Breast epithelium (tissue), 4 donors: ENCODE measurements at regions not wholly inside any gene's neighbourhood (a gene's known extent, or its start where the extent isn't known, plus 50 kb on each side); places are given as distances from the start of the nearest gene placed in this dataset.

ENCODE experiments used
- DNase-seq, 2 donors: peaks; one replicate each; pipeline ENCODE4 v3.0.0-alpha.2; 2019; ENCODE audit warnings: low spot score in 2 of 2
- H3K27ac ChIP-seq, 2 donors: fragments of 200-600 bp; sonication (generic) in 1 of 2; one replicate each; pipeline ENCODE4 v1.5.1; 2016 to 2019; ENCODE audit warnings: mild to moderate bottlenecking in 1 of 2
- H3K27me3 ChIP-seq, 2 donors: fragments of 200-600 bp; sonication (generic) in 1 of 2; one replicate each; pipeline versions ENCODE4 v1.5.1 to v1.6.0; 2017 to 2019; ENCODE audit warnings: control low read depth in 1 of 2, mild to moderate bottlenecking in 1 of 2
- H3K36me3 ChIP-seq: fragments of 200-600 bp; one replicate; pipeline ENCODE4 v1.5.1; 2019
- H3K4me1 ChIP-seq, 2 donors: fragments of 200-600 bp; sonication (generic); one replicate each; pipeline ENCODE4 v1.5.1; 2016 to 2019; ENCODE audit warnings: control low read depth in 1 of 2
- H3K4me3 ChIP-seq, 3 donors: fragments of 200-600 bp; sonication (generic); 1 replicate in 2 of 3; 2 replicates in 1 of 3; pipeline ENCODE4 v1.5.1; 2016 to 2019; ENCODE audit warnings: mild to moderate bottlenecking in 3 of 3, moderate library complexity in 2 of 3
- H3K9me3 ChIP-seq, 2 donors: fragments of 200-600 bp; sonication (generic) in 1 of 2; one replicate each; pipeline ENCODE4 v1.5.1; 2016 to 2019; ENCODE audit warnings: control low read depth in 1 of 2
- CTCF ChIP-seq, 3 donors: fragments of 450-650 bp; IDR thresholded peaks; one replicate each; pipeline ENCODE4 v1.5.1; 2016 to 2017; ENCODE audit warnings: antibody characterized with exemption in 3 of 3, mild to moderate bottlenecking in 3 of 3, moderate library complexity in 3 of 3
- POLR2A ChIP-seq: fragments of 450-650 bp; IDR thresholded peaks from one replicate; pipeline ENCODE4 v1.6.1; 2016; ENCODE audit warnings: antibody characterized with exemption, mild to moderate bottlenecking, moderate library complexity
- POLR2AphosphoS5 ChIP-seq, 3 donors: sonication (generic); formaldehyde crosslinking; IDR thresholded peaks; one replicate each; pipeline ENCODE4 v1.6.1; 2017; ENCODE audit warnings: antibody characterized with exemption in 3 of 3
- intact Hi-C: fragments of 100-400 bp; cut with DNase I; formaldehyde crosslinking; loops from one replicate; pipeline ENCODE4 v1.15.1; 2023; ENCODE audit warnings: low total_unique reads

- H3K27me3 ChIP-seq, result no peaks in the 10 kb centered on the region
- no peak for DNase-seq
- intact Hi-C loops, result no loop called here
- no peaks in the 10 kb centered on the region for H3K9me3 ChIP-seq
- H3K36me3 ChIP-seq, result no peaks in the 10 kb centered on the region
- no peaks in the 10 kb centered on the region for H3K4me1 ChIP-seq
- H3K27ac ChIP-seq, result no peak overlapping the region
- no peak for TF ChIP-seq CTCF (IDR thresholded peaks at IDR 0.05)
- no peak for TF ChIP-seq POLR2AphosphoS5 (IDR thresholded peaks at IDR 0.05)
- TF ChIP-seq POLR2A, result no peak
- H3K4me3 ChIP-seq, result no peak overlapping the region
Measured at GRCh38 chr5:145495196-145495595, 339.9 kb downstream of the PRELID2 start.

- intact Hi-C loops, result no loop called here
- Histone ChIP-seq H3K4me3 (no peak overlapping the region), H3K27ac (no peak overlapping the region), H3K9me3 (no peaks in the 10 kb centered on the region), H3K4me1 (no peaks in the 10 kb centered on the region), H3K36me3 (no peaks in the 10 kb centered on the region), H3K27me3 (no peaks in the 10 kb centered on the region)
- DNase-seq, result no peak
- TF ChIP-seq POLR2A (no peak), CTCF (IDR thresholded peaks at IDR 0.05) (no peak), POLR2AphosphoS5 (IDR thresholded peaks at IDR 0.05) (no peak)
Measured at GRCh38 chr5:145493435-145493834, 341.7 kb downstream of the PRELID2 start.

GRCh38 chr5:145489516-145489915 is 345.6 kb downstream of the PRELID2 start:
- no peaks in the 10 kb centered on the region for H3K27me3 ChIP-seq
- H3K4me3 ChIP-seq, result no peak overlapping the region
- no peaks in the 10 kb centered on the region for H3K36me3 ChIP-seq
- no peaks in the 10 kb centered on the region for H3K9me3 ChIP-seq
- H3K27ac ChIP-seq, result no peak overlapping the region
- no peaks in the 10 kb centered on the region for H3K4me1 ChIP-seq
- DNase-seq, result no peak
- TF ChIP-seq POLR2A (no peak), CTCF (IDR thresholded peaks at IDR 0.05) (no peak), POLR2AphosphoS5 (IDR thresholded peaks at IDR 0.05) (no peak)
- intact Hi-C loops, result no loop called here

GRCh38 chr5:145484158-145484557 is 351.0 kb downstream of the PRELID2 start:
- H3K36me3 ChIP-seq, result no peaks in the 10 kb centered on the region

GRCh38 chr5:145483212-145483611 is 351.9 kb downstream of the PRELID2 start:
- Histone ChIP-seq H3K36me3 (no peaks in the 10 kb centered on the region), H3K27me3 (no peaks in the 10 kb centered on the region), H3K4me3 (no peak overlapping the region), H3K27ac (no peak overlapping the region), H3K9me3 (no peaks in the 10 kb centered on the region), H3K4me1 (no peaks in the 10 kb centered on the region)
- intact Hi-C loops, result no loop called here
- no peak for DNase-seq
- no peak for TF ChIP-seq POLR2AphosphoS5 (IDR thresholded peaks at IDR 0.05)
- no peak for TF ChIP-seq POLR2A
- TF ChIP-seq CTCF (IDR thresholded peaks at IDR 0.05), result no peak

More at GRCh38 chr5:145484158-145484557, 351.0 kb downstream of the PRELID2 start:
- H3K27me3 ChIP-seq, result no peaks in the 10 kb centered on the region
- TF ChIP-seq POLR2A (no peak), CTCF (IDR thresholded peaks at IDR 0.05) (no peak), POLR2AphosphoS5 (IDR thresholded peaks at IDR 0.05) (no peak)
- DNase-seq, result no peak
- no peaks in the 10 kb centered on the region for H3K9me3 ChIP-seq
- no peaks in the 10 kb centered on the region for H3K4me1 ChIP-seq
- no peak overlapping the region for H3K4me3 ChIP-seq
- intact Hi-C loops, result no loop called here
- no peak overlapping the region for H3K27ac ChIP-seq
